T-helper 1 cell treated with Interleukin-12 subunit alpha and Interleukin-12 subunit beta and Interleukin-4 antibody, amounts not matched to agents 30 ng/mL and 1 ng/mL, for 36 hours (primary cell): ENCODE measurements at regions not wholly inside any gene's neighbourhood (a gene's known extent, or its start where the extent isn't known, plus 50 kb on each side); places are given as distances from the start of the nearest gene placed in this dataset.
"Not testable (repeated sequence)": the region's sequence is repeated elsewhere in the genome, so short reads cannot be mapped to it uniquely, and the experiment has no call there.

ENCODE experiments used
- intact Hi-C: fragments of 100-400 bp; cut with micrococcal nuclease; formaldehyde crosslinking; loops from one replicate; pipeline ENCODE4 v1.15.1; 2024

GRCh38 chr12:14207905-14208551, 157.5 kb upstream of the ATF7IP start:
- intact Hi-C loops: no loop called here

GRCh38 chr12:14211947-14212387, 153.5 kb upstream of the ATF7IP start:
- intact Hi-C loops: no loop called here

GRCh38 chr12:14213542-14213941, 151.9 kb upstream of the ATF7IP start:
- intact Hi-C loops: no loop called here

GRCh38 chr12:14214495-14214894, 151.0 kb upstream of the ATF7IP start:
- intact Hi-C loops: no loop called here

GRCh38 chr12:14215949-14216348, 149.5 kb upstream of the ATF7IP start:
- intact Hi-C loops: not testable (repeated sequence)

GRCh38 chr12:14216405-14217294, 148.8 kb upstream of the ATF7IP start:
- intact Hi-C loops: no loop called here

- intact Hi-C loops: no loop called here
Observed at GRCh38 chr12:14219156-14219555, 146.3 kb upstream of the ATF7IP start.

GRCh38 chr12:14219670-14220069, 145.8 kb upstream of the ATF7IP start:
- intact Hi-C loops: not testable (repeated sequence)

GRCh38 chr12:14225064-14225463, 140.4 kb upstream of the ATF7IP start:
- intact Hi-C loops: no loop called here

- intact Hi-C loops: not testable (repeated sequence)
Observed at GRCh38 chr12:14235176-14235575, 130.3 kb upstream of the ATF7IP start.

- intact Hi-C loops: not testable (repeated sequence)
Observed at GRCh38 chr12:14236641-14237040, 128.8 kb upstream of the ATF7IP start.

- intact Hi-C loops: loop anchor here (1.0 kb wide), 8 partner anchors 18 to 532 kb away; no protein-coding TSS in a partner anchor
Observed at GRCh38 chr12:14238221-14238792, 127.2 kb upstream of the ATF7IP start.

- intact Hi-C loops: loop anchor here (1.0 kb wide), 2 partner anchors 126 to 155 kb away; partner anchors contain the start of gene ATF7IP
Observed at GRCh38 chr12:14239350-14239934, 126.0 kb upstream of the ATF7IP start.

GRCh38 chr12:14239935-14240872, 125.3 kb upstream of the ATF7IP start:
- intact Hi-C loops: loop anchor here (1.0 kb wide), 2 partner anchors 125 to 154 kb away; partner anchors contain the start of gene ATF7IP

GRCh38 chr12:14240873-14241220, 124.6 kb upstream of the ATF7IP start:
- intact Hi-C loops: no loop called here

- intact Hi-C loops: not testable (repeated sequence)
Observed at GRCh38 chr12:14242825-14243224, 122.7 kb upstream of the ATF7IP start.

GRCh38 chr12:14243941-14244340, 121.5 kb upstream of the ATF7IP start:
- intact Hi-C loops: no loop called here

GRCh38 chr12:14244876-14245669, 120.4 kb upstream of the ATF7IP start:
- intact Hi-C loops: no loop called here

GRCh38 chr12:14247166-14247565, 118.3 kb upstream of the ATF7IP start:
- intact Hi-C loops: no loop called here

GRCh38 chr12:14249368-14249767, 116.1 kb upstream of the ATF7IP start:
- intact Hi-C loops: no loop called here
